ENCODE measurements at regions not wholly inside any gene's neighbourhood (a gene's known extent, or its start where the extent isn't known, plus 50 kb on each side); places are given as distances from the start of the nearest gene placed in this dataset.
"Not testable (repeated sequence)": the region's sequence is repeated elsewhere in the genome, so short reads cannot be mapped to it uniquely, and the experiment has no call there.

DNA sequence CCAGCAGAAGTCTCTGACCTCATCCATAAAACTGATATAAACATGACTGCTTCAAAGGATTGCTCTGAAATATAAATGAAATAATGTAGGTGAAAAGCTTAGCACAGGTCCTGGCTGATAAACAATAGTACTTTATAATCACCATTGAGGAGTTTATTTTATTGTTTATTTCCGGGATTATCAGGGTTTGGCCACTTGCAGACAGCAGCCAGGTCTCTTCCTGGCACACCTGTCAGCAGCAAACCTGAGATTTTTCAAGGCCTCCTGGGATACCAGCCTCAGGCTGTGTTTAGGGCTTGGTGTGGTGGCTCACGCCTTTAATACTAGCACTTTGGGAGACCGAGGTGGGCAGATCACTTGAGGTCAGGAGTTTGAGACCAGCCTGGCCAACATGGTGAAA is 181.6 kb upstream of the IRF2BP2 start:
- H3K4me3 ChIP-seq (ENCODE audit: low read length); H3K4me1 ChIP-seq (ENCODE audit: control insufficient read depth, insufficient read depth, low read length); H3K27me3 ChIP-seq (ENCODE audit: control insufficient read depth, insufficient read depth); intact Hi-C loops (cut with DNase I); DNase-seq; ATAC-seq; H3K9me3 ChIP-seq (ENCODE audit: control insufficient read depth, low read length); H3K27ac ChIP-seq (ENCODE audit: low read length): not testable (repeated sequence)
- no CpG with 5 or more reads among the region's 3 CpGs for WGBS

DNA sequence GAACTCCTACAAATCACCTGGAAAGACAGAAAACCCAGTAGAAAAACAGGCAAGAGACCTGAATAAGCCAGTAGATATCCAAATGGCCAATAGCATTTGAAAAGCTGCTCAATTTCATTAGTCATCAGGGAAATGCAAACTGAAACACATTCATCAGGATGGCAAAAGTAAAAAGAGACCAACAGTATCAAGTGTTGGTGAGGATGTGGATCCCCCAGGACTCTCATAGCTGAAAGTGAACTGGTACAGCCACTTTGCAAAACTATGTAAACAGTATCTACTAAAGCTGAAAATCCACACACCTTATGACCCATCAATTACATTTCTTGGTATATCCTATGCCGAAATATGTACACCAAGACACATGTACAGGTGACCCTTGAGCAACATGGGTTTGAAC is 180.4 kb upstream of the IRF2BP2 start:
- DNase-seq; H3K4me1 ChIP-seq (ENCODE audit: control insufficient read depth, insufficient read depth, low read length); H3K27ac ChIP-seq (ENCODE audit: low read length); H3K27me3 ChIP-seq (ENCODE audit: control insufficient read depth, insufficient read depth); H3K4me3 ChIP-seq (ENCODE audit: low read length); ATAC-seq; intact Hi-C loops (cut with DNase I); H3K9me3 ChIP-seq (ENCODE audit: control insufficient read depth, low read length): not testable (repeated sequence)
- no CpG with 5 or more reads among the region's 1 CpG for WGBS

DNA sequence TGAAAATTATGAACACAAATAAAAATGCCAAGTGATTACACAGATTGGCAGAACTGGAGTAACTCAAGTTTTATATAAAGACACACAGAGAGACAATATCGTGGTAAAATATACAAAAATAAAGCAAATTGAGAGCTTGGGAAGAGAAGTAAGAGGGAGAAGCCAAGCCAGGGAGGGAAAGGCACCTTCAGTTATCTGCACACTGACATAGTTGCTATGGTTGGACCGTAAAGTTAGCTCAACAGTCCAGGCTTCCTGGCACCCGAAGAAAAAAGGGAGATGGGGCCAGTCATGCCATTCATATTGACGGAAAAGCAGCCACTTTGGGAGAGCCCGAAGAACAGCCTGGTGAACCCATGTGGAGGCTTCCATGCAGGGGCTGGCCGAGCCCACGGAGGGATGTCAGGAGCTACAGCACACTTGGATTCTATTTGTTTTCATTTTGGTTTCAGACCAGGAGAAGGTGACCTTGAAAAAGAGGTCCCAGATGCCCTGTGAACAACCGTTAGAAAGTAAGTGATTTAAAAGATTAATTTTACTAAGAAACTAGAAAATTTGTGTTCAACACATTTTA is 177.1 kb upstream of the IRF2BP2 start:
- H3K27ac ChIP-seq (ENCODE audit: low read length); ATAC-seq; H3K9me3 ChIP-seq (ENCODE audit: control insufficient read depth, low read length); H3K4me1 ChIP-seq (ENCODE audit: control insufficient read depth, insufficient read depth, low read length); intact Hi-C loops (cut with DNase I); DNase-seq; H3K27me3 ChIP-seq (ENCODE audit: control insufficient read depth, insufficient read depth); H3K4me3 ChIP-seq (ENCODE audit: low read length): not testable (repeated sequence)
- WGBS = 74% methylated on average over 8 of the region's 8 CpGs

DNA sequence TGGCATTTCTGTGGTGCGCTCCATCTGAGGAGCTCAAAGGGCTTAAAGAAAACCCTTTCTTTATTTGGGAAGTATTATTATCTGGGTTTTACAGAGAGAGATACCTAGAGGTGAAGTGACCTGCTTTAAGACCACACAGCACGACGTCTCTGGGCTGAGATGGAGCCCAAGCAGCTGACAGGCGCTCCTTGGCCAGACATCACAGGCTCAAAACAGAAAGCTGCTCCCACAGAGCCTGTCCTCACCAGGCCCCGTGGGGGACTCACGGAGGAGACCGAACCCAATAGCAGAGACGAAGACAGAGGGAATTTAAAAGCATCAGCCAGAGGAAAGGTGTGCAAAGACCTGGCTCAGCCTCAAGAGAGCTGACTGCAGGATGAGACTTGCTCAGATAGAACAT is 175.9 kb upstream of the IRF2BP2 start:
- H3K4me3 ChIP-seq (ENCODE audit: low read length); intact Hi-C loops (cut with DNase I); H3K27ac ChIP-seq (ENCODE audit: low read length); H3K4me1 ChIP-seq (ENCODE audit: control insufficient read depth, insufficient read depth, low read length); DNase-seq; H3K9me3 ChIP-seq (ENCODE audit: control insufficient read depth, low read length); ATAC-seq; H3K27me3 ChIP-seq (ENCODE audit: control insufficient read depth, insufficient read depth): not testable (repeated sequence)
- WGBS = 86% methylated on average over 8 of the region's 8 CpGs

DNA sequence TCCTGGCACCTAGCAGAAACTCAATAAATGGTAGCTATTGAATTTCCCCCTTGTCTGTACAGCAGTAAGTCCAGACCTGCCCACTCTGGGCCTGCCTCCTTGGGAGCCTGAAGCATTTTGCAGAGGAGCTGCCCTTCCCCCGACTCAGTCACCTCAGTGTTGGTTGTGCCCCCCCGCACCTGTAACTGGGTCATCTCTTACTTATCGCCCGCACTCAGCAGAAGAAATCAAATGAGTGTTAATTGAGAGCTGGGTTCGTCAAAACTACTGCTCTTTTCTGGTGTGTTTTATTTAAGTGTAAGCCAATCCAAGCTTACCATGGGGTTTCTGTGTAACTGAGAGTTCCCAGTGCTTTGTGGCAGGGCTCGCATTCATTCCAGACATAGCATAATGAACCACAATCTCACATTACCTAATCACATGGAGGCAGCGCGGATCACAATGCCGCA is 175.5 kb upstream of the IRF2BP2 start:
- ATAC-seq = not testable (repeated sequence)

DNA sequence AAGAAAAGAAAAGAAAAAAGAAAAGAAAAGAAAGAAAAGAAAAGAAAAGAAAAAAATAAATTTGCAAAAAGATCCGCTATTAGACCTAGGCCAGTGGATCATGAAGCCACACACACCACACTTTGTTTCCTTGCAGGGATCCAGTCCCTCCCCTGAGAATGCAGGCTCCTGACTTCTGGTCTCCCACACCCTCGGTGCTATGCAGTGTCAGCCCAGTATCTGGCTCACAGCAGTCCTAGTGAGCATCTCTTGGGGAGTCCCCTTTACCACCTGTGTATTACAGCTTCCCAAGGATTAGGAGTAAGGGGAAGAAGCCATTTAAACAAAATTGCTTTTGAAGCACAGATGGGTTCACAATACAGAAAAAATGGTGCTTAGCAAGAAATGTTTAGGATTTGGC is 174.1 kb upstream of the IRF2BP2 start:
- H3K27me3 ChIP-seq (ENCODE audit: control insufficient read depth, insufficient read depth); intact Hi-C loops (cut with DNase I); H3K4me1 ChIP-seq (ENCODE audit: control insufficient read depth, insufficient read depth, low read length); DNase-seq; H3K27ac ChIP-seq (ENCODE audit: low read length); H3K9me3 ChIP-seq (ENCODE audit: control insufficient read depth, low read length); ATAC-seq; H3K4me3 ChIP-seq (ENCODE audit: low read length): not testable (repeated sequence)
- WGBS = 90% methylated on average over 2 of the region's 2 CpGs

More for the DNA sequence above, 175.5 kb upstream of the IRF2BP2 start:
- H3K9me3 ChIP-seq (ENCODE audit: control insufficient read depth, low read length); intact Hi-C loops (cut with DNase I); DNase-seq; H3K27me3 ChIP-seq (ENCODE audit: control insufficient read depth, insufficient read depth); H3K4me1 ChIP-seq (ENCODE audit: control insufficient read depth, insufficient read depth, low read length); H3K27ac ChIP-seq (ENCODE audit: low read length); H3K4me3 ChIP-seq (ENCODE audit: low read length): not testable (repeated sequence)
- WGBS = 89% methylated on average over 9 of the region's 9 CpGs

DNA sequence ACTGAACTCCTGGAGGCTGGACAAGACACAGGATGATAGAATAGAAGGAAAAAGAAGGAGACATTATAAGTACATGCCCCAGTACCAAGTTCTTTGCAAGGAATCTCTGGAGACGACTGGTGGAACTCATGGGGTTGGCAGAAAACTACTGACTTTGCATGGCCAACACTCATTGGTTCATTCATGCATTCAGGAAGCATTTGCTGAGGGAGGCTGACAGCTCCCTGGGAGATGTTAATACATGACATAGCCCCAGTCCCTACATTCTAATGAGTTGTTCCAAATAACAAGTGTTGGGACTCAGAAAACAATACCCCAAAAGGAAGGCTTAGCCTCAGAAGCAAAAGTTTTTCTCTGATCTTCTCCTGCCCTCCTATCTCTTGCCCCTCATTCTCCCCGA is 172.8 kb upstream of the IRF2BP2 start:
- no peak for DNase-seq
- no peak for ATAC-seq
- Histone ChIP-seq H3K27ac (ENCODE audit: low read length) (no peak overlapping the region), H3K9me3 (ENCODE audit: control insufficient read depth, low read length) (no peaks in the 10 kb centered on the region), H3K4me3 (ENCODE audit: low read length) (no peak overlapping the region), H3K4me1 (ENCODE audit: control insufficient read depth, insufficient read depth, low read length) (no peaks in the 10 kb centered on the region), H3K27me3 (ENCODE audit: control insufficient read depth, insufficient read depth) (peaks cover 3% of the 10 kb centered on the region)
- intact Hi-C loops (cut with DNase I) = no loop called here
- 63% methylated on average over 2 of the region's 2 CpGs for WGBS

DNA sequence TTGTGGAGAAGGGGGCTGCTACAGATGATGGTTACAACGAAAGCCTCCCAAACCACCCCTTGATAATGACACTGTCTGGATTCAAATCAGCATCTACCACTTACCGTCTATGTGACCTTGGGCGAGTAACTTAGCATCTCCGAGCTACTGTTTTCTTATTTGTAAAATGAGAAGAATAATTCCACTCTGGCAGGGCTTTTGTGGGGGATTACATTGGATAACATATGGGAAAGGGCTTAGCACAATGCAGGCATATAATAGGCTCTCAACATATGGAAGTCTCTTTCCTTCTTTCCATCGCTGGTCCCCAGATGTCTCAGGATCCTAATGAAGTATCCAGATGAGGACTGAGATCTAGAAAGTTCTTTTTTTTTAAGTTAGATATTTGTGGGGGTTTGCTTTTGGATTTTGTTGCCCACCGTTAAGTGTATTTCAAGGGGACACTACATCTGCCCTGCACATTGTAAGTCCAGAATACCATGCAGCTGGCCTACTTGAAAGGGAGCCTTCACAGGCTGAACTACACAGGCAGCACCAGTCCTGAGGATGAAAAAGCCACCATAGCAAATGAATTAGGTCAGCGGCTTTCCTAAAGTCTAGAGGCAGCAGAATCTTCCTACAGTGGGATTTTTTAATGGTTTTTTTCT is 172.2 kb upstream of the IRF2BP2 start:
- H3K4me3 ChIP-seq (ENCODE audit: low read length) = no peak overlapping the region
- H3K4me1 ChIP-seq (ENCODE audit: control insufficient read depth, insufficient read depth, low read length) = no peaks in the 10 kb centered on the region
- H3K27me3 ChIP-seq (ENCODE audit: control insufficient read depth, insufficient read depth) = peaks cover 3% of the 10 kb centered on the region
- intact Hi-C loops (cut with DNase I) = no loop called here
- DNase-seq (no peak), ATAC-seq (no peak)
- H3K27ac ChIP-seq (ENCODE audit: low read length) = no peak overlapping the region
- H3K9me3 ChIP-seq (ENCODE audit: control insufficient read depth, low read length) = no peaks in the 10 kb centered on the region
- 89% methylated on average over 7 of the region's 7 CpGs for WGBS

DNA sequence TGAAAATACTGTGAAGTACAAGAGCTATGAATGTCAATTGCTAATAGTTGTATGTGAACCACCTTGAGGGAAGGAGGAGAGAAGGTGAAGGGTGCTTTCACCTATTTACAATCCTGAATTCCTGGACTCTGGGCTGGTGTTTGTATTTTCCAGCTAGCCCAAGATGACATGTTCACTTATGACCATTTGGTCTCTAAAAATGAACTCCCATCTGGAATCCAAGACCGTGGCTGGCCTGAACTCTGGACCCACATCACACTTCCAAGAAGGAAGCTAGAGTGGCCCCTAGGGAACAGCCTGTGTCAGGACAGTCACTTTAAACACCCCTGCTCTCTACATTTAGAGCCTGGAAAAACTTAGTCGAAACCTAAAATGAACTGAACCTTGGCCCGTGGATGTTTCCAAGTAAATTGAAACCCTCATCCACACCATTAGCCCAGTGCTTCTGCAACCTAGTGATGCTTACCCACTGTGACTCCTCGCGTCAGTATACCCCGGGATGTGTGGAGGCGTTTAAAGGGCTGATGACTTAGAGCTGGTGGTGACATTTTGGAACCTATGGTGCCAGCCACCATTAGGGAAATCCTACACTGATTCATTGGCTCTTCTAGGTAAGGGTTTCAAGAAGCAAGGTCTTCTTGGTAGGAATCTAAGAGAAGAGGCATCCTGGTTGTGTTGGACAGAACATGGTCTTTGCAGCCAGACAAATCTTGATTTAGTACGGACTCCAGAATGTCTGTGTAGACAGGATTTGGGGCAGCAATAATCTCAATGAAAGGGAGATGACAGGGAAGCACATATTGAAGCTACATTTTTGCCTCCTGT is 171.5 kb upstream of the IRF2BP2 start:
- no peak overlapping the region for H3K27ac ChIP-seq (ENCODE audit: low read length)
- 86% methylated on average over 8 of the region's 8 CpGs for WGBS
- intact Hi-C loops (cut with DNase I) = no loop called here
- no peaks in the 10 kb centered on the region for H3K4me1 ChIP-seq (ENCODE audit: control insufficient read depth, insufficient read depth, low read length)
- ATAC-seq (peak in 1 of 2 donors; percentile 6), DNase-seq (no peak)
- H3K4me3 ChIP-seq (ENCODE audit: low read length) = no peak overlapping the region
- H3K27me3 ChIP-seq (ENCODE audit: control insufficient read depth, insufficient read depth) = peaks cover 3% of the 10 kb centered on the region
- H3K9me3 ChIP-seq (ENCODE audit: control insufficient read depth, low read length) = no peaks in the 10 kb centered on the region

DNA sequence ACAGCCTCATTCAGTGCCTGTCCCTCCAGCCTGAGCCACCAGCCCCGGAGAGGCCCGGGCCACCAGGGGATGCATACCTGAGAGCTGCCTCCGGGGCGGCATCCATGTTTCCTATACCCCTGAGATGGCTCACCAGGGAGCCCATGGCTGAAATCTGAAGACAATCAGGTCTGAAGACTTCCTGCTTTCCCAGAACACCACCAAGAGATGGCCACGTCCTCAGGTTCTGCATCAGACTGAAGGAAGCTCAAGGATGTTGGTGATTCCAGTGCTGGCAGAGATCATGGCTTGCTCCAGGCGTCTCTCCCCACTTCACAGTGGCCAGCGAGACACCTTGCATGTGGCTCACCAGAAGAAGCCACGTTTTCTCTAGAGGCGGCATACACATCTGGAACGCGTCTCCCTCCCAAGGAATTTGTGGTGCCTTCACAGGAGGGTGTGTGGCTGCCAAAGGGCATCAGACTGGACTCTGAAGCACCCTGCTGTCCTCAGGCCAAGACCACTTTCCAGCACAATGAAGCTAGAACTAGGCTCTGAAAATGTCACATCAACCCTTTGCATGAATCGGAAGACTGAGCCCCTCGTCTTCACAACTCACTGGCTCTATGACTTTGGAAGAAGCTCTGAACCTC is 170.7 kb upstream of the IRF2BP2 start:
- ATAC-seq (peak; percentile 11 to 17), DNase-seq (peak in 2 of 3 donors; percentile 62 to 70)
- H3K27ac ChIP-seq (ENCODE audit: low read length) = no peak overlapping the region
- H3K27me3 ChIP-seq (ENCODE audit: control insufficient read depth, insufficient read depth) = peaks cover 3% of the 10 kb centered on the region
- no peak overlapping the region for H3K4me3 ChIP-seq (ENCODE audit: low read length)
- intact Hi-C loops (cut with DNase I) = no loop called here
- H3K4me1 ChIP-seq (ENCODE audit: control insufficient read depth, insufficient read depth, low read length) = no peaks in the 10 kb centered on the region
- no peaks in the 10 kb centered on the region for H3K9me3 ChIP-seq (ENCODE audit: control insufficient read depth, low read length)
- 79% methylated on average over 13 of the region's 13 CpGs for WGBS

DNA sequence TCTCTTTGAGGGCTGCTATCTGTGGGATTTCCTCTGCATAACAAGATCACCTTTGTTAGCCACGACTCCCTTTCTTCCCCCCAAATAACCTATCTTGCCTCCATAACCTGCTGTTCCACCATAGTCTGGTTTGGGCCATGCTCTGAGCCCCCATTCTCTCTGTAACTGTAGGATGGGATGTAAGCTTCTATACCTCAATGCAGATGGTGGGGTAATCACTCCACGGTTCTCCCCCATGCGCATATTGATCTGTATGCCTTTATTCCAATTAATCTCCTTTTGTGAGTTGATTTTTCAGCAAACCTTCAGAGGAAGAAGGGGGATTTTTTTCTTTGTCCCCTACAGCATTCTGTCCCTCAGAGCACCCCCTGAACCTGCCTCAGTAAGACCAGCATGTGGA is 170.1 kb upstream of the IRF2BP2 start:
- no peak for ATAC-seq
- no peak overlapping the region for H3K27ac ChIP-seq (ENCODE audit: low read length)
- no peak for DNase-seq
- WGBS = 76% methylated on average over 3 of the region's 3 CpGs
- H3K27me3 ChIP-seq (ENCODE audit: control insufficient read depth, insufficient read depth) = peaks cover 3% of the 10 kb centered on the region
- no peak overlapping the region for H3K4me3 ChIP-seq (ENCODE audit: low read length)
- no peaks in the 10 kb centered on the region for H3K9me3 ChIP-seq (ENCODE audit: control insufficient read depth, low read length)
- no peaks in the 10 kb centered on the region for H3K4me1 ChIP-seq (ENCODE audit: control insufficient read depth, insufficient read depth, low read length)
- intact Hi-C loops (cut with DNase I) = no loop called here

Measured in right cardiac atrium (tissue), 5 donors.